ENCODE measurements at regions not wholly inside any gene's neighbourhood (a gene's known extent, or its start where the extent isn't known, plus 50 kb on each side); places are given as distances from the start of the nearest gene placed in this dataset.

DNA sequence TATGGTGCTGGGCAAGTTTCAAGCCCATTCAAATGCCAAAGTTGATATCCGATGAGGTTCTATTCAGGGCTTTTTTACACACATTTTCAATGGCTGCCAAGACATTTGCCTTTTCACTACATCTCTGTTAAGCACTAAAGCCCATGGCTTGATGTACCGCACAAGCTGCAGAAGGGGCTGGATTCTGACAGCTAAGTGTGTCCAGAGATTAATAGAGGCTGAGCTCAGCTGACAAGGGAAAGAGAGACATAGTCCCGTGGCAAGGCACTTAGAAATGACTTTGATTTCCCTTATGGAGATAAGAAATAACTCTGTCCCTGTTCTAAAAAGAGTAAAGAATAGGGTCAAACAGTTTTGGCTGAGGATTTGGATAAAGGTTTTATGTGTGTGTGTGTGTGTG, 198.6 kb downstream of the DMRT2 start:
- no peak for TF ChIP-seq EZH2phosphoT487 (IDR thresholded peaks at IDR 0.05; ENCODE audit: borderline replicate concordance, low read depth, low read length)
- TF ChIP-seq, protein P1, sequence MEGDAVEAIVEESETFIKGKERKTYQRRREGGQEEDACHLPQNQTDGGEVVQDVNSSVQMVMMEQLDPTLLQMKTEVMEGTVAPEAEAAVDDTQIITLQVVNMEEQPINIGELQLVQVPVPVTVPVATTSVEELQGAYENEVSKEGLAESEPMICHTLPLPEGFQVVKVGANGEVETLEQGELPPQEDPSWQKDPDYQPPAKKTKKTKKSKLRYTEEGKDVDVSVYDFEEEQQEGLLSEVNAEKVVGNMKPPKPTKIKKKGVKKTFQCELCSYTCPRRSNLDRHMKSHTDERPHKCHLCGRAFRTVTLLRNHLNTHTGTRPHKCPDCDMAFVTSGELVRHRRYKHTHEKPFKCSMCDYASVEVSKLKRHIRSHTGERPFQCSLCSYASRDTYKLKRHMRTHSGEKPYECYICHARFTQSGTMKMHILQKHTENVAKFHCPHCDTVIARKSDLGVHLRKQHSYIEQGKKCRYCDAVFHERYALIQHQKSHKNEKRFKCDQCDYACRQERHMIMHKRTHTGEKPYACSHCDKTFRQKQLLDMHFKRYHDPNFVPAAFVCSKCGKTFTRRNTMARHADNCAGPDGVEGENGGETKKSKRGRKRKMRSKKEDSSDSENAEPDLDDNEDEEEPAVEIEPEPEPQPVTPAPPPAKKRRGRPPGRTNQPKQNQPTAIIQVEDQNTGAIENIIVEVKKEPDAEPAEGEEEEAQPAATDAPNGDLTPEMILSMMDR (conservative IDR thresholded peaks at IDR 0.05; ENCODE audit: low read length): no peak

All from OCI-LY7 (cell line).